ENCODE measurements at regions not wholly inside any gene's neighbourhood (a gene's known extent, or its start where the extent isn't known, plus 50 kb on each side); places are given as distances from the start of the nearest gene placed in this dataset.

DNA sequence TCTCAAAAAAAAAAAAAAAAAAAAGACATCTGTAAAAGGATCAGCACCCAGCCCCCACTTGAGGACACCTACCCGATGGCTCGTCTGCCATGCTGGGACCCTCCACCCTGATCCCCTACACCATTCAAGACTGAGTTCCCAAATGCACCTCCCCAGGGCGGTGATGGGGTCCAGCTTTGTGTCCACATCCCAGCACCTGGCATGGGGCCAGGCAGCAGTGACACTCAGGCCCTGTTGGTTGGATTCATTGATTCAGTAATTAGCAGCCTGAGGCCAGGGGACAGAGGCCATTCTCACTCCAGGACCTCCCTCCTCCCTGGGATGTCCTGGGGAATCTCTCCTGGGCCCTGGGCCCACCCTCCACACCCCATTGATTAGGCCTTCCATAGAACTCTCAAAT lies 88.8 kb upstream of the RUFY1 start:
- TF ChIP-seq CREB1 (IDR thresholded peaks at IDR 0.05; ENCODE audit: low read depth) (no peak), CEBPB (IDR thresholded peaks at IDR 0.05) (no peak), ZBTB7A (IDR thresholded peaks at IDR 0.05; ENCODE audit: low read depth) (no peak), YY1 (IDR thresholded peaks at IDR 0.05; ENCODE audit: low read depth) (no peak), EP300 (IDR thresholded peaks at IDR 0.05; ENCODE audit: borderline replicate concordance) (no peak), TAF1 (IDR thresholded peaks at IDR 0.05; ENCODE audit: low read depth) (no peak), TEAD4 (IDR thresholded peaks at IDR 0.05) (no peak), NFIC (IDR thresholded peaks at IDR 0.05) (no peak), TCF12 (IDR thresholded peaks at IDR 0.05; ENCODE audit: low read depth) (no peak), FOXM1 (IDR thresholded peaks at IDR 0.05; ENCODE audit: borderline replicate concordance, low read depth) (no peak), EGR1 (IDR thresholded peaks at IDR 0.05) (no peak), RAD21 (IDR thresholded peaks at IDR 0.05; ENCODE audit: low read depth) (no peak)
- TF ChIP-seq, protein P1, sequence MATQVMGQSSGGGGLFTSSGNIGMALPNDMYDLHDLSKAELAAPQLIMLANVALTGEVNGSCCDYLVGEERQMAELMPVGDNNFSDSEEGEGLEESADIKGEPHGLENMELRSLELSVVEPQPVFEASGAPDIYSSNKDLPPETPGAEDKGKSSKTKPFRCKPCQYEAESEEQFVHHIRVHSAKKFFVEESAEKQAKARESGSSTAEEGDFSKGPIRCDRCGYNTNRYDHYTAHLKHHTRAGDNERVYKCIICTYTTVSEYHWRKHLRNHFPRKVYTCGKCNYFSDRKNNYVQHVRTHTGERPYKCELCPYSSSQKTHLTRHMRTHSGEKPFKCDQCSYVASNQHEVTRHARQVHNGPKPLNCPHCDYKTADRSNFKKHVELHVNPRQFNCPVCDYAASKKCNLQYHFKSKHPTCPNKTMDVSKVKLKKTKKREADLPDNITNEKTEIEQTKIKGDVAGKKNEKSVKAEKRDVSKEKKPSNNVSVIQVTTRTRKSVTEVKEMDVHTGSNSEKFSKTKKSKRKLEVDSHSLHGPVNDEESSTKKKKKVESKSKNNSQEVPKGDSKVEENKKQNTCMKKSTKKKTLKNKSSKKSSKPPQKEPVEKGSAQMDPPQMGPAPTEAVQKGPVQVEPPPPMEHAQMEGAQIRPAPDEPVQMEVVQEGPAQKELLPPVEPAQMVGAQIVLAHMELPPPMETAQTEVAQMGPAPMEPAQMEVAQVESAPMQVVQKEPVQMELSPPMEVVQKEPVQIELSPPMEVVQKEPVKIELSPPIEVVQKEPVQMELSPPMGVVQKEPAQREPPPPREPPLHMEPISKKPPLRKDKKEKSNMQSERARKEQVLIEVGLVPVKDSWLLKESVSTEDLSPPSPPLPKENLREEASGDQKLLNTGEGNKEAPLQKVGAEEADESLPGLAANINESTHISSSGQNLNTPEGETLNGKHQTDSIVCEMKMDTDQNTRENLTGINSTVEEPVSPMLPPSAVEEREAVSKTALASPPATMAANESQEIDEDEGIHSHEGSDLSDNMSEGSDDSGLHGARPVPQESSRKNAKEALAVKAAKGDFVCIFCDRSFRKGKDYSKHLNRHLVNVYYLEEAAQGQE (IDR thresholded peaks at IDR 0.05; ENCODE audit: low read depth): no peak
- TF ChIP-seq, protein P2, sequence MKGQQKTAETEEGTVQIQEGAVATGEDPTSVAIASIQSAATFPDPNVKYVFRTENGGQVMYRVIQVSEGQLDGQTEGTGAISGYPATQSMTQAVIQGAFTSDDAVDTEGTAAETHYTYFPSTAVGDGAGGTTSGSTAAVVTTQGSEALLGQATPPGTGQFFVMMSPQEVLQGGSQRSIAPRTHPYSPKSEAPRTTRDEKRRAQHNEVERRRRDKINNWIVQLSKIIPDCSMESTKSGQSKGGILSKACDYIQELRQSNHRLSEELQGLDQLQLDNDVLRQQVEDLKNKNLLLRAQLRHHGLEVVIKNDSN (IDR thresholded peaks at IDR 0.05): no peak
- TF ChIP-seq, protein P3, sequence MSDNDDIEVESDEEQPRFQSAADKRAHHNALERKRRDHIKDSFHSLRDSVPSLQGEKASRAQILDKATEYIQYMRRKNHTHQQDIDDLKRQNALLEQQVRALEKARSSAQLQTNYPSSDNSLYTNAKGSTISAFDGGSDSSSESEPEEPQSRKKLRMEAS (IDR thresholded peaks at IDR 0.05): no peak

DNA sequence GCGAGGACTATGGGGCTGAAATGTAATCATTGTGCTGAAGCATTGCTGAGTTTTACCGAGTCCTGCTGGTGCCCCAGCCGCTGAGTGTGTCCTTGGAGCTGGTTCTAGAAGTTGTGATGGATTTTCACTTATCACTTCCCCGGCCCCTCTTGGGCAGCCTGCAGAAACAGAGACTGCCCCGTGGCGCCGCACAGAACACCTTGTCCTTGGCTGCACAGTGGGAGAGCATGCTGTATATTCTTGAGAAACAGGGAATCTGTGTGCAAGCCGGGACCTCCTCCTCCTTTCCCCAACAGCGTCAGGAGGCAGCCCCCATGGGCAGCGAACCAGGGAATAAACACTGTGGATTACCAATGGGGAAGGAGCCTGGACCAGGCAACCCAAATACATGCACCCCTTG lies 90.6 kb upstream of the RUFY1 start:
- TF ChIP-seq RAD21 (IDR thresholded peaks at IDR 0.05; ENCODE audit: low read depth): no peak
- TF ChIP-seq, protein P2 (IDR thresholded peaks at IDR 0.05): no peak
- TF ChIP-seq YY1 (IDR thresholded peaks at IDR 0.05; ENCODE audit: low read depth): no peak
- no peak for TF ChIP-seq FOXM1 (IDR thresholded peaks at IDR 0.05; ENCODE audit: borderline replicate concordance, low read depth)
- TF ChIP-seq, protein P1 (IDR thresholded peaks at IDR 0.05; ENCODE audit: low read depth): no peak

DNA sequence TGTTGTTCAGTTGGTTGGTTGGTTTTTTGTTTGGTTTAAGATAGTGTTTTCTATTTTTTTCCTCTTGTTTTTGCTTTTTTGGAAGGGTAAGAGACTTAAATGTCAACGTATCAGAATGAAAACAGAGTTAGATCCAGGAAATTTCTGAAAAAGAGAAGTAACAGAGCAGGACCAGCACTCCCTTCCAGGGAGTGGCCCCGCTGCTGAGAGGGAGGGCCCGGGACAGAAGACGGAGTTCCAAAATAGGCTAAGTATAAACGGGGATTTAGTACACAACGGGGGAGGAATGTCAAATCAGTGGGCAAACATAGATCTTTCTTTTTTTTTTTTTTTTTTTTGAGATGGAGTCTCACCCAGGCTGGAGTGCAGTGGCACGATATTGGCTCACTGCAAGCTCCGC lies 92.7 kb upstream of the RUFY1 start:
- TF ChIP-seq EP300 (IDR thresholded peaks at IDR 0.05; ENCODE audit: borderline replicate concordance) (no peak), YY1 (IDR thresholded peaks at IDR 0.05; ENCODE audit: low read depth) (no peak), TAF1 (IDR thresholded peaks at IDR 0.05; ENCODE audit: low read depth) (no peak), FOXM1 (IDR thresholded peaks at IDR 0.05; ENCODE audit: borderline replicate concordance, low read depth) (no peak)
- TF ChIP-seq, protein P2 (IDR thresholded peaks at IDR 0.05): no peak

DNA sequence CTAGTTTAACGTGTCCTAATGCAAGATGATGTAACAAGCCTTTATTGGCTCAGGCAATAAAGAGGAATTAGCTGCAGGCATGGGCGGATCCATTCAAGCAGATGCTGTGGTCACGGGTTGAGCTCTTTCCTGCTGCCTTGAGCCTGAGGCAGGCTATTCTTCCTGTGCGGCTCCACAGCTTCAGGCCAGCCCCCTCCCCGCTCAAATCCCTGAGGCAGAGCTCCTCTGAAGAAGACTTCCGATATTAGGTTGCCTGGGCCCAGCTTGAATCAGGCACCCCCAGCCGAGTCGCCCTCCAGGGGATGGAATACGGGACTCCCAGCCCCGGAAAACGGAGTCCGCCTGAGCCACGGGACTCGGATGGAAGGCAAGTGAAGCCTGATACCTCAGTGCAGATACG lies 95.0 kb upstream of the RUFY1 start:
- TF ChIP-seq EP300 (IDR thresholded peaks at IDR 0.05; ENCODE audit: borderline replicate concordance) (no peak), TAF1 (IDR thresholded peaks at IDR 0.05; ENCODE audit: low read depth) (no peak), CEBPB (IDR thresholded peaks at IDR 0.05) (no peak), NFIC (IDR thresholded peaks at IDR 0.05) (no peak), EGR1 (IDR thresholded peaks at IDR 0.05) (no peak), RAD21 (IDR thresholded peaks at IDR 0.05; ENCODE audit: low read depth) (no peak), TEAD4 (IDR thresholded peaks at IDR 0.05) (no peak), TCF12 (IDR thresholded peaks at IDR 0.05; ENCODE audit: low read depth) (no peak), FOXM1 (IDR thresholded peaks at IDR 0.05; ENCODE audit: borderline replicate concordance, low read depth) (no peak), CREB1 (IDR thresholded peaks at IDR 0.05; ENCODE audit: low read depth) (no peak), YY1 (IDR thresholded peaks at IDR 0.05; ENCODE audit: low read depth) (no peak), ZBTB7A (IDR thresholded peaks at IDR 0.05; ENCODE audit: low read depth) (no peak)
- TF ChIP-seq, protein P2 (IDR thresholded peaks at IDR 0.05): no peak
- TF ChIP-seq, protein P1 (IDR thresholded peaks at IDR 0.05; ENCODE audit: low read depth): no peak
- TF ChIP-seq, protein P3 (IDR thresholded peaks at IDR 0.05): no peak
